ENCODE measurements at regions not wholly inside any gene's neighbourhood (a gene's known extent, or its start where the extent isn't known, plus 50 kb on each side); places are given as distances from the start of the nearest gene placed in this dataset.

GRCh38 chr18:30746224-30746623 lies 296.3 kb downstream of the DSC3 start:
- no peak for TF ChIP-seq CTCF (IDR thresholded peaks at IDR 0.05; ENCODE audit: control insufficient read depth, insufficient read depth, low read depth, low read length, missing control alignments)
- DNase-seq (ENCODE audit: low read depth): no peak
- H3K4me3 ChIP-seq (ENCODE audit: control insufficient read depth, low read depth, low read length): no peak overlapping the region

GRCh38 chr18:30743033-30743432 lies 299.5 kb downstream of the DSC3 start:
- DNase-seq (ENCODE audit: low read depth): no peak
- no peak for TF ChIP-seq CTCF (IDR thresholded peaks at IDR 0.05; ENCODE audit: control insufficient read depth, insufficient read depth, low read depth, low read length, missing control alignments)
- H3K4me3 ChIP-seq (ENCODE audit: control insufficient read depth, low read depth, low read length): no peak overlapping the region

GRCh38 chr18:30730915-30731314 lies 311.6 kb downstream of the DSC3 start:
- no peak for DNase-seq (ENCODE audit: low read depth)
- H3K4me3 ChIP-seq (ENCODE audit: control insufficient read depth, low read depth, low read length): no peak overlapping the region
- no peak for TF ChIP-seq CTCF (IDR thresholded peaks at IDR 0.05; ENCODE audit: control insufficient read depth, insufficient read depth, low read depth, low read length, missing control alignments)

- no peak overlapping the region for H3K4me3 ChIP-seq (ENCODE audit: control insufficient read depth, low read depth, low read length)
- DNase-seq (ENCODE audit: low read depth): no peak
- no peak for TF ChIP-seq CTCF (IDR thresholded peaks at IDR 0.05; ENCODE audit: control insufficient read depth, insufficient read depth, low read depth, low read length, missing control alignments)
Observed at GRCh38 chr18:30727849-30728248, 314.7 kb downstream of the DSC3 start.

GRCh38 chr18:30713299-30713698 lies 329.2 kb downstream of the DSC3 start:
- no peak overlapping the region for H3K4me3 ChIP-seq (ENCODE audit: control insufficient read depth, low read depth, low read length)
- TF ChIP-seq CTCF (IDR thresholded peaks at IDR 0.05; ENCODE audit: control insufficient read depth, insufficient read depth, low read depth, low read length, missing control alignments): no peak
- no peak for DNase-seq (ENCODE audit: low read depth)

GRCh38 chr18:30712383-30712782 lies 330.2 kb downstream of the DSC3 start:
- H3K4me3 ChIP-seq (ENCODE audit: control insufficient read depth, low read depth, low read length): no peak overlapping the region
- DNase-seq (ENCODE audit: low read depth): no peak
- TF ChIP-seq CTCF (IDR thresholded peaks at IDR 0.05; ENCODE audit: control insufficient read depth, insufficient read depth, low read depth, low read length, missing control alignments): no peak

- no peak overlapping the region for H3K4me3 ChIP-seq (ENCODE audit: control insufficient read depth, low read depth, low read length)
- TF ChIP-seq CTCF (IDR thresholded peaks at IDR 0.05; ENCODE audit: control insufficient read depth, insufficient read depth, low read depth, low read length, missing control alignments): no peak
- DNase-seq (ENCODE audit: low read depth): no peak
Observed at GRCh38 chr18:30709595-30709994, 332.9 kb downstream of the DSC3 start.
